GM23338 (cell line): ENCODE measurements at regions not wholly inside any gene's neighbourhood (a gene's known extent, or its start where the extent isn't known, plus 50 kb on each side); places are given as distances from the start of the nearest gene placed in this dataset.

ENCODE experiments used
- ATAC-seq: fragments of 200-7000 bp; cut with Tn5 transposase; 3 replicates; pipeline ENCODE4 v1.9.1; 2020
- DNase-seq: peaks from one replicate; pipeline ENCODE4 v3.0.0-alpha.2; 2015; ENCODE audit warnings: low spot score
- H2AFZ ChIP-seq: fragments of 200-600 bp; sonication (generic); 2 replicates; pipeline ENCODE4 v1.8.0; 2016; ENCODE audit warnings: antibody characterized with exemption, mild to moderate bottlenecking, moderate library complexity
- H3F3A ChIP-seq: fragments of 200-600 bp; sonication (generic); replicated peaks from 2 replicates; pipeline ENCODE4 v1.8.0; 2017; ENCODE audit warnings: antibody characterized with exemption, mixed run types, low read depth
- H3K27ac ChIP-seq: fragments of 200-600 bp; sonication (generic); 2 replicates; pipeline ENCODE4 v1.6.1; 2016; ENCODE audit warnings: low read depth
- H3K27me3 ChIP-seq: fragments of 200-600 bp; sonication (generic); 2 replicates; pipeline ENCODE4 v1.8.0; 2016; ENCODE audit warnings: mild to moderate bottlenecking, mixed run types, moderate library complexity; ENCODE audit not compliant: insufficient read depth
- H3K36me3 ChIP-seq: fragments of 200-600 bp; sonication (generic); 2 replicates; pipeline ENCODE4 v1.8.0; 2016; ENCODE audit warnings: mild to moderate bottlenecking; ENCODE audit not compliant: insufficient read depth
- H3K4me1 ChIP-seq: fragments of 200-600 bp; sonication (generic); 2 replicates; pipeline ENCODE4 v1.8.0; 2016; ENCODE audit warnings: mild to moderate bottlenecking, moderate library complexity; ENCODE audit not compliant: insufficient read depth
- H3K4me2 ChIP-seq: fragments of 200-600 bp; sonication (generic); 2 replicates; pipeline ENCODE4 v1.7.1; 2017; ENCODE audit warnings: mixed run types
- H3K4me3 ChIP-seq: fragments of 200-600 bp; sonication (generic); 2 replicates; pipeline ENCODE4 v1.6.1; 2016; ENCODE audit warnings: mixed run types
- H3K79me2 ChIP-seq: fragments of 200-600 bp; sonication (generic); replicated peaks from 2 replicates; pipeline ENCODE4 v1.8.0; 2017; ENCODE audit warnings: mild to moderate bottlenecking; ENCODE audit not compliant: insufficient read depth
- H3K9me2 ChIP-seq: fragments of 200-600 bp; sonication (generic); 2 replicates; pipeline ENCODE4 v1.8.0; 2017; ENCODE audit not compliant: insufficient read depth
- H4K20me1 ChIP-seq: fragments of 200-600 bp; sonication (generic); replicated peaks from 2 replicates; pipeline ENCODE4 v1.8.0; 2017; ENCODE audit warnings: mild to moderate bottlenecking; ENCODE audit not compliant: insufficient read depth
- H3K27ac Mint-ChIP-seq: 2 replicates; pipeline ENCODE4 v1.8.0; 2020; ENCODE audit warnings: inconsistent platforms, mild to moderate bottlenecking, moderate library complexity, mixed read lengths
- H3K27me3 Mint-ChIP-seq: 3 replicates; pipeline ENCODE4 v1.8.0; 2022; ENCODE audit warnings: low read depth, mild to moderate bottlenecking, moderate library complexity, mixed read lengths, inconsistent platforms; ENCODE audit not compliant: insufficient read depth, poor library complexity
- H3K36me3 Mint-ChIP-seq: 3 replicates; pipeline ENCODE4 v1.8.0; 2021; ENCODE audit warnings: low read depth, mild to moderate bottlenecking, inconsistent platforms, moderate library complexity, mixed read lengths
- H3K4me1 Mint-ChIP-seq: 3 replicates; pipeline ENCODE4 v1.8.0; 2020; ENCODE audit warnings: mild to moderate bottlenecking, inconsistent platforms, mixed read lengths
- H3K4me3 Mint-ChIP-seq: 3 replicates; pipeline ENCODE4 v1.8.0; 2021; ENCODE audit warnings: moderate library complexity, mild to moderate bottlenecking, inconsistent platforms, mixed read lengths
- H3K9me3 Mint-ChIP-seq: 3 replicates; pipeline ENCODE4 v1.8.0; 2020; ENCODE audit warnings: moderate library complexity, mild to moderate bottlenecking, inconsistent platforms, mixed read lengths
- CREB1 ChIP-seq: fragments of 250-450 bp; sonication (Bioruptor Pico); IDR thresholded peaks from 2 replicates; pipeline ENCODE4 v1.5.0; 2020; ENCODE audit warnings: low read depth, mild to moderate bottlenecking, moderate library complexity
- ETS1 ChIP-seq: IDR thresholded peaks from 2 replicates; pipeline ENCODE4 v1.6.1; 2016; ENCODE audit warnings: antibody characterized with exemption
- NANOG ChIP-seq: IDR thresholded peaks from 2 replicates; pipeline ENCODE4 v1.6.1; 2016; ENCODE audit warnings: antibody characterized with exemption, borderline replicate concordance
- POLR2AphosphoS5 ChIP-seq: IDR thresholded peaks from 2 replicates; pipeline ENCODE4 v1.6.1; 2016; ENCODE audit warnings: antibody characterized with exemption, low read depth
- STAT1 ChIP-seq: IDR thresholded peaks from one replicate; pipeline ENCODE4 v1.6.1; 2016; ENCODE audit warnings: antibody characterized with exemption; ENCODE audit not compliant: unreplicated experiment
- TF ChIP-seq, protein P1 (sequence below): fragments of 250-450 bp; sonication (Bioruptor Pico); IDR thresholded peaks from 2 replicates; pipeline ENCODE4 v1.5.0; 2020; ENCODE audit warnings: mild to moderate bottlenecking, moderate library complexity

DNA sequence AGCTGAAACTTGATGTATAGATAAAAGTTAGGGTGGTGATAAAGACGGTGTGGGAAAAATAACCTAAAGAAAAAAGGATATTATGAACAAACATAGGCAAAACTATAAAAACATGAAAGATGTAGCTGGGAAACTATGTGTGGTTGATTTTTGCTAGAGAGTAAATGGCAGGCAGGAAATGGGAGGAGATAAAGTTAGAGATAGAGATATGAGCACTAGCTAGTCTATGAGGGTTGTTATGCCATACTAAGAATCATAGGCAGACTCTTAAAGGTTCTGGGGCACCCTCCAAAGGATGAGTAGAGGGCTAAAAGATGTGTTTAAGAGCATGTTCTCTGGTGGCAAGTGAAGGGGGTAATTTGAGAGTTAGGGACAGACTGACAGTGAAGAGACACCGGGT lies 1109.2 kb downstream of the GATA3 start (continued):
- TF ChIP-seq, protein P1, sequence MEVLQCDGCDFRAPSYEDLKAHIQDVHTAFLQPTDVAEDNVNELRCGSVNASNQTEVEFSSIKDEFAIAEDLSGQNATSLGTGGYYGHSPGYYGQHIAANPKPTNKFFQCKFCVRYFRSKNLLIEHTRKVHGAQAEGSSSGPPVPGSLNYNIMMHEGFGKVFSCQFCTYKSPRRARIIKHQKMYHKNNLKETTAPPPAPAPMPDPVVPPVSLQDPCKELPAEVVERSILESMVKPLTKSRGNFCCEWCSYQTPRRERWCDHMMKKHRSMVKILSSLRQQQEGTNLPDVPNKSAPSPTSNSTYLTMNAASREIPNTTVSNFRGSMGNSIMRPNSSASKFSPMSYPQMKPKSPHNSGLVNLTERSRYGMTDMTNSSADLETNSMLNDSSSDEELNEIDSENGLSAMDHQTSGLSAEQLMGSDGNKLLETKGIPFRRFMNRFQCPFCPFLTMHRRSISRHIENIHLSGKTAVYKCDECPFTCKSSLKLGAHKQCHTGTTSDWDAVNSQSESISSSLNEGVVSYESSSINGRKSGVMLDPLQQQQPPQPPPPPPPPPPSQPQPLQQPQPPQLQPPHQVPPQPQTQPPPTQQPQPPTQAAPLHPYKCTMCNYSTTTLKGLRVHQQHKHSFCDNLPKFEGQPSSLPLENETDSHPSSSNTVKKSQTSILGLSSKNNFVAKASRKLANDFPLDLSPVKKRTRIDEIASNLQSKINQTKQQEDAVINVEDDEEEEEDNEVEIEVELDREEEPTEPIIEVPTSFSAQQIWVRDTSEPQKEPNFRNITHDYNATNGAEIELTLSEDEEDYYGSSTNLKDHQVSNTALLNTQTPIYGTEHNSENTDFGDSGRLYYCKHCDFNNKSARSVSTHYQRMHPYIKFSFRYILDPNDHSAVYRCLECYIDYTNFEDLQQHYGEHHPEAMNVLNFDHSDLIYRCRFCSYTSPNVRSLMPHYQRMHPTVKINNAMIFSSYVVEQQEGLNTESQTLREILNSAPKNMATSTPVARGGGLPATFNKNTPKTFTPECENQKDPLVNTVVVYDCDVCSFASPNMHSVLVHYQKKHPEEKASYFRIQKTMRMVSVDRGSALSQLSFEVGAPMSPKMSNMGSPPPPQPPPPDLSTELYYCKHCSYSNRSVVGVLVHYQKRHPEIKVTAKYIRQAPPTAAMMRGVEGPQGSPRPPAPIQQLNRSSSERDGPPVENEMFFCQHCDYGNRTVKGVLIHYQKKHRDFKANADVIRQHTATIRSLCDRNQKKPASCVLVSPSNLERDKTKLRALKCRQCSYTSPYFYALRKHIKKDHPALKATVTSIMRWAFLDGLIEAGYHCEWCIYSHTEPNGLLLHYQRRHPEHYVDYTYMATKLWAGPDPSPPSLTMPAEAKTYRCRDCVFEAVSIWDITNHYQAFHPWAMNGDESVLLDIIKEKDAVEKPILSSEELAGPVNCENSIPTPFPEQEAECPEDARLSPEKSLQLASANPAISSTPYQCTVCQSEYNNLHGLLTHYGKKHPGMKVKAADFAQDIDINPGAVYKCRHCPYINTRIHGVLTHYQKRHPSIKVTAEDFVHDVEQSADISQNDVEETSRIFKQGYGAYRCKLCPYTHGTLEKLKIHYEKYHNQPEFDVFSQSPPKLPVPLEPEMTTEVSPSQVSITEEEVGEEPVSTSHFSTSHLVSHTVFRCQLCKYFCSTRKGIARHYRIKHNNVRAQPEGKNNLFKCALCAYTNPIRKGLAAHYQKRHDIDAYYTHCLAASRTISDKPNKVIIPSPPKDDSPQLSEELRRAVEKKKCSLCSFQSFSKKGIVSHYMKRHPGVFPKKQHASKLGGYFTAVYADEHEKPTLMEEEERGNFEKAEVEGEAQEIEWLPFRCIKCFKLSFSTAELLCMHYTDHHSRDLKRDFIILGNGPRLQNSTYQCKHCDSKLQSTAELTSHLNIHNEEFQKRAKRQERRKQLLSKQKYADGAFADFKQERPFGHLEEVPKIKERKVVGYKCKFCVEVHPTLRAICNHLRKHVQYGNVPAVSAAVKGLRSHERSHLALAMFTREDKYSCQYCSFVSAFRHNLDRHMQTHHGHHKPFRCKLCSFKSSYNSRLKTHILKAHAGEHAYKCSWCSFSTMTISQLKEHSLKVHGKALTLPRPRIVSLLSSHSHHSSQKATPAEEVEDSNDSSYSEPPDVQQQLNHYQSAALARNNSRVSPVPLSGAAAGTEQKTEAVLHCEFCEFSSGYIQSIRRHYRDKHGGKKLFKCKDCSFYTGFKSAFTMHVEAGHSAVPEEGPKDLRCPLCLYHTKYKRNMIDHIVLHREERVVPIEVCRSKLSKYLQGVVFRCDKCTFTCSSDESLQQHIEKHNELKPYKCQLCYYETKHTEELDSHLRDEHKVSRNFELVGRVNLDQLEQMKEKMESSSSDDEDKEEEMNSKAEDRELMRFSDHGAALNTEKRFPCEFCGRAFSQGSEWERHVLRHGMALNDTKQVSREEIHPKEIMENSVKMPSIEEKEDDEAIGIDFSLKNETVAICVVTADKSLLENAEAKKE, result no peak
- no peak for TF ChIP-seq STAT1
- no peak for TF ChIP-seq CREB1 (CRISPR knock-in tag)
- TF ChIP-seq ETS1, result no peak

DNA sequence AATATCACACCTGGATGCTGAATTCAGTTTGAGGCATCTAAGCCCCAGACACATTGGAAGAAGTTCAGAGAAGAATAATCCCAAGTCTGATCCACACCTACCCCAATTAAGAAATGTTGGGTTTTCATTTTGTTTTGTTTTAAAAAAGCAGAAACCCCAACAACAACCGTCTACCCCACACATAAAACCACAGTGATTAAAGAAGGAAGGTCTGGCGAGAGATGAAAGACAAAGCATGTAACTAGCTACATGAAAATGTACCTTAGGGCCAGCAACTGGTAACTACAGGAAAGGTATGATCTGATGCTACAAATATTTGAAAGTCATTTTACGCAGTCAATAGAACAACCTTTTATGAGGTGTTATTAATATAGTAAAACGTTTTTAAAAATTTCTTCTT lies 1112.3 kb downstream of the GATA3 start:
- H3K4me3 Mint-ChIP-seq, result no peak overlapping the region
- H3K36me3 ChIP-seq, result no peaks in the 10 kb centered on the region
- H3K27ac Mint-ChIP-seq, result no peak overlapping the region
- no peaks in the 10 kb centered on the region for H3K27me3 ChIP-seq
- ATAC-seq (no peak), DNase-seq (no peak)
- H4K20me1 ChIP-seq, result no peaks in the 10 kb centered on the region
- H3K27me3 Mint-ChIP-seq, result no peaks in the 10 kb centered on the region
- no peaks in the 10 kb centered on the region for H3K9me3 Mint-ChIP-seq
- no peaks in the 10 kb centered on the region for H3K36me3 Mint-ChIP-seq
- no peaks in the 10 kb centered on the region for H3K4me1 Mint-ChIP-seq
- no peaks in the 10 kb centered on the region for H3K79me2 ChIP-seq
- H3K4me1 ChIP-seq, result no peaks in the 10 kb centered on the region
- no peak overlapping the region for H2AFZ ChIP-seq
- H3F3A ChIP-seq, result no peaks in the 10 kb centered on the region
- H3K9me2 ChIP-seq, result peaks cover 4% of the 10 kb centered on the region; the same call in 1 of the 2 replicates
- no peak overlapping the region for H3K4me2 ChIP-seq
- no peak overlapping the region for H3K4me3 ChIP-seq
- H3K27ac ChIP-seq, result no peak overlapping the region
- no peak for TF ChIP-seq CREB1 (CRISPR knock-in tag)
- TF ChIP-seq ETS1, result no peak
- no peak for TF ChIP-seq STAT1
- no peak for TF ChIP-seq POLR2AphosphoS5
- TF ChIP-seq, protein P1, result no peak
- no peak for TF ChIP-seq NANOG
